GM21423 (cell line): ENCODE measurements at regions not wholly inside any gene's neighbourhood (a gene's known extent, or its start where the extent isn't known, plus 50 kb on each side); places are given as distances from the start of the nearest gene placed in this dataset.
"Not testable (repeated sequence)": the region's sequence is repeated elsewhere in the genome, so short reads cannot be mapped to it uniquely, and the experiment has no call there.

ENCODE experiments used
- ATAC-seq: cut with Tn5 transposase; IDR thresholded peaks from one replicate; pipeline ENCODE4 v1.9.1; 2021; ENCODE audit warnings: mild to moderate bottlenecking, moderate library complexity; ENCODE audit not compliant: unreplicated experiment

DNA sequence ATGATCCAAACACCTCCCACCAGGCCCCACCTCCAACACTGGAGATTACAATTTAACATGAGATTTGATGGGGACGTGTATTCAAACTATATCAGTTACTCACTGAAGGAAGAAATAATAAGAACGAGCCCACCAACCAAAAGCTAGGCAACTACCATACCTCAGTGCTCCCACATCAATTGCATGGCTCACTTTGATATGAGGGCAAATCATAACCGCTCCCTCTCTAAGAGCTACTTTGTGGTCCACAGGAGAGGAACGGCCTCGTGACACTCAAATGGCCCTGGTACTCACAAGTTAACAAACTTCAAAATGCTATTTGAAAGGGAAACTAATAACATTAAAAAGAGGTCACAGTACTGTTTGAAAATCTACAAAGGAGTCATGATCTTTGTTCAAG is 170.7 kb upstream of the SLC7A11 start:
- no peak for ATAC-seq

DNA sequence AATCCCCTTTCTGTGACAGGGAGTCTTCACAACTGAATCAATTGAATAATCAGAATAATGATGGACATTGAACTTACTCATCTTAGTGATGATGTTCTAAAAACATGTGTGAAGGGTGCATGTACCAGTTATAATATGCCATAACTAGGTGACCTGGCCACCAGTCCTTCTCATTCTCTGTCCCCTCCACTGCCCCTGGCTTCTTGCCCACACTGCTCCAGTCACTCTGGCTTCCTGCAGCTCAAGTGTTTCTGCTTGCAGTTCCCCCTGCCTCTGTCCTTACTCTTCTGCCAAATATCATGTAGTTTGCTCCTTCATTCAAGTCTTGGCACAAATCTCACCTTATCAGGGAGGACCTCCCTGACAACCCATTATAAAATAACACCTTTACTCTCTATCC is 168.1 kb upstream of the SLC7A11 start:
- ATAC-seq = no peak

DNA sequence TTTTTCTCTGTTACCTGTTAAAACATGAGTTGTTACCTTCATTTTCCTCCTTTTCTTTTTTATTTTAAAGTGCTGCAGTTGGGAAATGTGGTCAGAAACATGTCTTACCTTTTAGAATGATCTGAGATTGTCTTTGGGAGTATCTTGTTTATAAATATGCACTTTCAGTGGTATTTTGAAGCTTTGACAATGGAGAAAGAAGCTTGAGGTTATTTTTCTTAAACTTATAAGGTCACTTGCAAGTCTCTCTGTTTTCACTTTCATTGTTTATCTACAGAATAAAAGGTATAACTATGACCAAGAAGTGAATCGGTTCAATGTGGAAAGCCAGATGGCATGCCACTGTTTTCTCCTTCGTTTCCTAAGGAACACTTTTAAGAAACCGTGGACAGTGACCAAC is 167.5 kb upstream of the SLC7A11 start:
- no peak for ATAC-seq

DNA sequence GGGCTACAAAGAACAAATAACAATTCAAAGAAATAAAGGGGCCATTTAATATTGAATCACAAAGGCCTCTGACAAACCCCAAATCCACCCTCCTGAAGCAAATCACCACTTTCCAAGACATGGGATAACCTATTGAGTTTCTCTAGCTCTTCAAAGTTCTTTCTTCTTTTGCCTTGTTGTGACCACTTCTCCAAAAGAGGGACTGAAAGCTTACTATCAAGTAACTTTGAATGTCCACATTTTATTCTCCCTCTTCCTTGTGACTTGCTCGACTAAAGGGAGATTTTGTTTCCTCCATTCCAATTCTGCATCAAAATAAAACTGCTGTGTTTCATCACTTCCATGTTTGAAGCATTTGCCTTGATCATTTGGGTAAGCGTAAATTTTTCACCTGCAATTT is 166.6 kb upstream of the SLC7A11 start:
- no peak for ATAC-seq

DNA sequence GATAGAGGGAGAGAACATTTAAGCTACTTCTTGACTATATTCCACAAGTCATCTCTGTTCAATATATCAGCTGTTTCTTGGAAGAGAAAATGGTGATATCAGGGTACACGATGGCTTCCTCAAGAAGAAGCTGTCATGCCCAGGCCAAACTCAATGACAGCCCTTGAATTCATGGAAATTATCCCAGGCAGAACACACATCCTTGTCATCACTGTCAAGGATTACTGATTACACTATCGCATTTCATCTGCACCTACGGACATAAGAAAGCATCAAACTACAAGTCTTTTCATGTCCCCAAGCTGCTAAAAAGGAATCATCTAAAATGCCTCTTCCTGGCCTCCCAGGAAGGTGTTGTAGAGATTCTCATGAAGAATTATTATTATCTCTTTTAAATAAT is 165.2 kb upstream of the SLC7A11 start:
- no peak for ATAC-seq

DNA sequence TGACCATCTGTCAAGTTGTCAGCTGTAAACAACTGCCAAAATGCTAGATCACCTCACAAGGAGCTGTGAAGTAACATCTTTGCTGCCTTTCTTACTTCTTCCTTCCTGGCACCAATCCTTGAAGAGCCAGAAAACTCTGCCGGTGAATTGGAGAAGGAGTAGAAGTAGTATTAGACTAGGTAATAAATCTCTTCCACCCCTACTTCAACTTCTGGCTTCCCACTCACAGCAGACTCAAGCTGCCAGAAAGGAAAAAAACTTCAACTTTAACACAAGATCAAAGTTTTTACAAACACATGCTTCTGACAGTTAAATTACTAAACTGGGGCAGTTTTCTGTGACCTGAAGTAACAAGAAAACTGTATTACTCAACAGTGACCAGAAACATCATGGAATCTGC is 164.7 kb upstream of the SLC7A11 start:
- no peak for ATAC-seq

DNA sequence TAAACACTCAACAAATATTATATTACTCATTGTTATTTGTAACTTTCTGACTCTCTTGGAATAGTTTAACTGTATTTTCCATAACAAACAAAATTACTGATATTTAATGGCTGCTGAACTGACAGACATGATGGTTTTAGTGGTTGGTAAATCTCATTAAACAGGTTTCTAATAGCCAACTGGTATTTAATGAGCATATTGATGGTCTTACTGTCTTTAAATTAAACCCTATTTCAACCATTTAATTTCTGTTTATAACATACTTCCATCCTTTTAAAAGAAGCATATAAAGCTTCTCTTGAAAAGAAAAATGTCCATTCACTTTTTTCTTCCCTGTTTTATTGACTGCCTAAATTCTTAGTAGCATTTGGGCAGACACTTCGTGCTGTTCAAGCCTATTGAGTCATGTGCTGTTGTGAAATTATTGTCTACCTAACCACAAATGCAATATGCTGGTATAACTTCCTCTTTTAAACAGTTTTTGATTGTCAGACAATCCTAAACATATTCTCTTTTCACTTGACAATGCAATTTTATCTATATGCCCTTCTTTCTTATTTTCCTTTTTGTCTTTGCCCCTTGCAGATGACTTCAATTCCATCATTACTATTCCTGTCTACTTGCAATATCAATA is 163.9 kb upstream of the SLC7A11 start:
- ATAC-seq = peak; percentile 77

DNA sequence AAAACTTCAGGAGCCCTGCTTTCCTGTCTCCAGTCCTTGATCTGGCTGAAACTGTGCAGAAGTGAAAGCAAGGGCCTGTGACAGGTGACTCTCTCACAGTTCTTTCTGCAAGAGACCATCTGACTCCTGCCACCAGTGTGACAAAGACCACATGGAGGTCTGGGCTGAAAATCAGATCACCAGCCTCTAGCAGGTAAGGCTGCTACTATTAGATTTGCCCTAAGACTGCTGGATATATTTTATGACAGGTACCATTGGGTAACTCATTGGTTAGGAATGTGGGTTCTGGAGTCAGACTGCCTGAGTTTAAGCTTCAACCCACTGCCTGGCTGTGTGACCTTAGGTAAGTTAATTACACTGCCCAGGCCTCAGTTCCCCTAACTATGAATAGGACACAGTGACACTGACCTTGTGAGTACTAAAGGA is 163.3 kb upstream of the SLC7A11 start:
- peak; percentile 80 for ATAC-seq

DNA sequence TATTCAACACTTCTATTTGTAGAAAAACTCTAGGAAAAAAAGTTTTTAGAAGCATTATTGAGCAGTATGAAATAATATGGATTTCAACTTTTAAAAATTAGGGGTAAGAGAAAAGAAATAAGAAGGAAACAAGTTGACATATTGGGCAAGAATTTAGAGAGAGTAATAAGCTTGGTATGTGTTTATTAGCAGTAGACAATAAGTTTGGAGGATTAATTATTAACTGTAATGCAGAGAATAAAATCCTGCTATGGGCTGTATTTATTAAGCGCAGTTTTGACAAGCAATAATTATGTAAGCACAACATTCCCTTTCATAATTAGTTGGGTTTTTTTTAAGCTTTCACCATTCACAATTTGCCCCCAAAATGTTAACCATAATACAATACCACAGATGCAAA is 162.7 kb upstream of the SLC7A11 start:
- no peak for ATAC-seq

DNA sequence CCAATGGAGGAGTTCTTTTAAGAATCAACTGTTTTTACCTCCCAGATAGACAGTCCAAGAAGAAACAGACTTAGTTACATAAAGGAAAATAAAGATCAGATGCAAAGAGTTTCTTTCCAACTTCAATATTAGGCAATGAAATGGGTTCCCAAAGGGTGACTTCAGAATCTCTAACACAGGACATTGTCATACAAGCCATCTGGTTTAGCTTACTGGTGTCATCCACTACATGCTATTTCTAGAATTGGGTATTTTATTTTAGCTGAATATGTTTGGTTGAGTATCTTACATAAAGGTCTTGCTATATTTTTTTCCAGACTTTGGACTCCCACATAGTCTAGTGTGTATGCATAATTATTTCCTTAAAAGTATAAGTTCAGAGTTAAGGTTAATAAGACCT is 162.1 kb upstream of the SLC7A11 start:
- no peak for ATAC-seq

DNA sequence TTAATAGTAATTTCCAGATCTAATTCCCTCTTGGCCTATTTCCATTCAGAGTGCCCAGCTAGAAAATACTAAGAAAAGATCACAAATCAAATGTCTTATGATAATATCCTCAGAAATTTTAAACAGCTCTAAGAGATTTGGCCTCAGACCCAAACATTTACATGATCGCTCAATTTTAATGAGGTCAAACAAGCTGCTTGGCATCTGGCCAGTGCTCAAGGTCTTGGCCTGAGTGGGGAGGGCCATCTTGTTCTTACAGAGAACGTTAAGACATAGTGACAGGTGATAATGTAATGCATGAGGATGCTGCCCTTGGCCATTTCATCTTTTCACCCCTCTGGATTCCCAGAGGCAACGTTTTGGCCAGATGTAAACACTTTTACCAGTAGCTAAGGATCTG is 159.2 kb upstream of the SLC7A11 start:
- ATAC-seq = no peak

DNA sequence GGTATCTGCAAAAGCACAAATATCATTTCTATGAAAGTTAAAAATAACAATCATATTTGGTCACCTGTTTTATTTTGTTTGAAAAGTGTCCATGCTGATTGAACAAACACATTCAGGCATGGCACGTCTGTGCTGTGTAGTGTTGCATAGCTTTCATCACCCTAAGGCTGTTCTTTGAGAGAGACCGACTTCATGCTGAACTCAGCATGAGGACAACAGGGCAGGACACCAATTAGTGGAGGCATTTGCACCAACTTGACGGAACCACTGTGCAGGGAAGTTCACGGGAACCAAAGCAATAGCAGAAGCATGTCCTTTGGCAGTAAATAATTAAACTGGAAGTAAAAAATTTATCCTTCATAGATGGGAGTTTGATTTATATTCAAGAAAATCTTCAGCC is 158.4 kb upstream of the SLC7A11 start:
- ATAC-seq = no peak

DNA sequence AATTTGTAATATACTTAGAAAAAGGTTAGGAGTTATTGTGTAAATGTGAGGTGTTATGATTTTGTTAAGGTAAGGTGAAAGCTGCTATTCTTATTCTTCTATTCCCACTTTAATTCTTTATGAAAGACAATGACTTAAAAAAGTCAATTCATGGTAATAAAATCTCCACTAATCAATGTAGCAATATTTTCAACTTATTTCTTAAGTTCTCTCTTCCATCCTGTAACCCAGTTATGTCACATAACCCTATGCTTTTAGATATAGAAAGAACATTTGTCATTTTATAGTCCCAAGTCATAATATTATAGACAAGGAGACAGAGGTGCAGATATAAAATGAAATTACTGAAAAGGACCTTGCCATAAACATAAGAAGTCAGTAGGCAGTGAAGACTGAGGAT is 157.9 kb upstream of the SLC7A11 start:
- no peak for ATAC-seq

DNA sequence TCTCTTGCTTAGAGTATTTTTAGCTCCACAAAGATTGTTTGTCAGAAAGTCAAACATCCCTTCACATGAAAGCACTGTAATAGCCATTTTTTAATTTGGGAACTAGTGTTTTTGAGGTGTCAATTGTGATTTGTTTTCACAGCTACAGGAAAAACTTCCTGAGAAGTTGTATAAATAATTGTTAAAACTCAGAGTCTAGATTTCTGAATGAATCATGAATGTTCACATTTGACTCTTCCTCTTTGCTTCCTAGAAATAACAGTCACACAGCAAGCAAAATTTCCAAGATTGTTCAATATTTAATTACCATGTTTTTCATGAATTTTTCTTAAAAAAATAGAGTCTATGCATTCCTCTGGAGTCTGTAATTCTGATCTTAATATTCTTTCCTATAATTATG is 156.9 kb upstream of the SLC7A11 start:
- no peak for ATAC-seq

DNA sequence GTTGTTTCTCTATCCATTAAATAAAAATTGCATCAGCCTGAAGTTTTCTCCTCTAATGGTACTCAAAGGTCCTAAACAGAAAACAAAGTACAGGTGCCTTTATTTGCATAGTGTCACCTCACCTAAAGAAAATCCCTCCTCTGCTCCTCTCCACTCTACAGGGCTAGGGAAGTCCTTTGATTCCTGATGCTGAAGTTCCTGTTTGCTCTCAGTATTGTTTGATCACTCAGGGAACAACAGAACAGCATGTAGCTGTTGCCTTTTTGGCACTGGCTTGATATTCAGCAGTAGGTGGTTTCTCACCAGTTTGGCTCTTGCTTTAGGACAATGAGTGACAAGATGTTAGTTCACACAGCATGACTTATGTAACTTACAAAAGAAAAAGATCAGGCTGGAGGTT is 156.2 kb upstream of the SLC7A11 start:
- no peak for ATAC-seq

DNA sequence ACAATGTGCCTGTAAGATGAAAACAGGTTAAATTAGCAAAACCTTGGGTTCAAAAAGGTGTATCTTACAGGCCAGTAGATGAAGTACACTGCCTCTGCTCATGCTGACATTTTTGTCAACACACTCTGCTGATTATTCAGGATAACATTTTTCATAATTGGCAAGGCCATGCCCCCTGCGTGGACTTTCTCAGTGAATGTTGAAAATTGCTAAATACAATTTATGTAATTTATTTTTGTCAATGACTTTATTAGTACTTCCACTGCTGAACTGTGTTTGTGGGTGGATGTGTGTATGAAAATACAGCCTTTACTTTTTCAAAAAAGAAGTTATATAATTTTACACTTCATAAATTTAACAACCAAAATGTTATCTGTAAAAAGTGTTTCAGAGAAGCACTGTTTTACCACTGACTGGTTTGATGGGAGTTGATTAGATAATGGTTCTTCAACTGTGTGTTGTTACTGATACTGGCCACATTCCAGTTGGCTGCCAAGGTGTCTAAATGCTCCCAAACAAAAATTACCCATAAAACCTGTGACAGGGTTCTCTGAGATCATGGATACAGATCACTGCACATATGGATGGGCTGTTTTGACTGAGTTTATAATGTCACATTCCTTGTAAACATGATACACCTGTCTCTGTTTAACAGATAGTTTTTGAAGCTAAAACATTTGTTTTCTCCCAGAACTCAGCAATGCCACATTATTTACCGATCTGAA is 151.9 kb upstream of the SLC7A11 start:
- ATAC-seq = no peak

DNA sequence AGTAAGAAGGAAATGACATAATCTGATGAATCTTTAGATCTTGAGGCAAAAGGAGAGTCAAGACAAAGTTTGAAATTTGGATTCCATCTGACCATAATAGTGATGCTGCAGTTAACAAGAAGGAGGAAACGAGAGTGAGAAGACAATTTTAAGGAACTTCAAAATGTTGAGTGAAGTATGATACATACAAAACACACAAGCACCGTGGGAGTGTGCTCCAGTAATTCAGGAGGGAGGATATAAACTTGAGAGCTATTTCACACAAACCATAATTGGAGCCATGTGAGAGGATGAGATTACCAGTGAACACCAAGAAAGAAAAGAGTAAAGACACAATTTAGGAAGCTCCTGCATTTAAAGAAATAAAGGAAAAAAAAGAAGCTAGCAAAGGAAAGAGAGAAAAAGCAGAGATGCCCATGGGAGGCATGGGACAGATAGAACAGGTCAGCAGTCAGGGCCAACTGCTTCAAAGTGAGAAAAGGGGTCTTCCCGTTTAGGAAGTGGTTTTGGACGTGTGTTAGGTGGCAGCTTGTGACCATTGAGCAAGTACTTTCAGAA is 150.7 kb upstream of the SLC7A11 start:
- peak; percentile 69 for ATAC-seq

DNA sequence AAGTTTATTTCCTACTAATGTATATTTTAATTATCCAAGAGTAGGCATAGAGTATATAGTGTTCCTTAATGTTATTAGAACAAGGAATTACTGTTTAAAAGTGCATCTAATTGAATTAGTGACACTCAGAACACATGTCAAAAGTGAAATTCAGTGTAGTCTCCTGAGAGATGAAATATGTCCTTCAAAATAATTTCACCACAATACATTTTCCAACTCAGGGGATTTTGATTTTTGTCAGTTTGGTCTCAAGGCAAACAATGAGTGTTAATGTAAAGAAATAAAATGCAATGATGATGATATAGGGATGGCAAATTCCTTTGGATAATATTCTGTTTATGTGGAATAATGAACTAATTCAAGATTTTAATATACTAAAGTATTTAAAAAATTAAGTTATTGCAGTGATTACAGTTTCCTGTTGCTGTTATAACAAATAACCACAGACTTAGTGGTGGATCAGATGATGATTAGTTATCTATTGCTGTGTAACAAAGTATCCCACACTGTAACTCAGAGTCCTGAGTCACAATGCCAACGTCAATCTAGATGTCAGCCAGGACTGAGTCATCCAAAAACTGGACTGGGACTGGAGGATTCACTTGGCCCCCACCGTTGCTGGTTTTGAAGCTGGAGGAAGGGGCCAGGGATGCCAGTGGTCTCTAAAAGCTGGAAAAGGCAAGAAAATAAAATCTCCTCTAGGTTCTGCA is 148.0 kb upstream of the SLC7A11 start:
- ATAC-seq = no peak

DNA sequence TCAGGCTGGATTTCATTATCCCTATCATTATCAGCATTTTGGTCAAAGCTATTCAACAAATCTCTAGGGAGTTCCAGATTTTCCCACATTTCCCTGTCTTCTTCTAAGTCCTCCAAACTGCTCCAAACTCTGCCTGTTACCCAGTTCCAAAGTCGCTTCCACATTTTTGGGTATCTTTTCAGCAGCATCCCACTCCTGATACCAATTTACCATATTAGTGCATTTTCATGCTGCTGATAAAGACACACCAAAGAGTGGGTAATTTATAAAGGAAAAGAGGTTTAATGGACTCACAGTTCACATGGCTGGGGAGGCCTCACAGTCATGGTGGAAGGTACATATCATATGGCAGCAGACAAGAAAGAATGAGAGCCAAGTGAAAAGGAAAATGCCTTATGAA is 132.8 kb upstream of the SLC7A11 start:
- ATAC-seq = no peak

DNA sequence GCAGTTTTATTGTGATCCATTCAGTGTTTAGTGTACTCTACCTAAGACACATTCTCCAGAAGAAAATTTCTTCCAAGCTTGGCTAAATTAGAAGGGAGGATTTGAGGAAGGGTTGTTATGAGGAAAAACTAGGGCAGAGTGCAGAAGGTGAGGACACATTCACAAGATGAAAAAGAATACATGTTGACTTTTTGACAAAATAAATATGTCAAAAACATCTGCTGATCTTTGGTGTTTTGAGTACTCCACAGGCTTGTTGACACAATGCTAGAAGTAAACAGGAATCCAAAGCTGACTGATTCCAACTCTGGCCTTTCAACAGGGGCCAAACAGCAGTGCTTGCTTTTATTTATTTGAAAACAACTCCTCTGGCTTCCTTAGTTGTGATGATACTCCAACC is 125.8 kb upstream of the SLC7A11 start:
- ATAC-seq = no peak

DNA sequence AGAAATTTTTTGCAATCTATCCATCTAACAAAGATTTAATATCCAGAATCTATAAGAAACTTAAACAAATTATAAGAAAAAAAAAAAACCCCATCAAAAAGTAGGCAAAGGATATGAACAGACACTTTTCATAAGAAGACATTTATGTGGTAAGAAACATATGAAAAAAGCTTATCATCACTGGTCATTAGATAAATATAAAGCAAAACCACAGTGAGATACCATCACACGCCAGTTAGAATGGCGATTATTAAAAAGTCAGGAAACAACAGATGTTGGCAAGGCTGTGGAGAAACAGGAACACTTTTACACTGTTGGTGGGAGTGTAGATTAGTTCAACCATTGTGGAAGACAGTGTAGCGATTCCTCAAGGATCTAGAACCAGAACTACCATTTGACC is 110.3 kb upstream of the SLC7A11 start:
- ATAC-seq = not testable (repeated sequence)

DNA sequence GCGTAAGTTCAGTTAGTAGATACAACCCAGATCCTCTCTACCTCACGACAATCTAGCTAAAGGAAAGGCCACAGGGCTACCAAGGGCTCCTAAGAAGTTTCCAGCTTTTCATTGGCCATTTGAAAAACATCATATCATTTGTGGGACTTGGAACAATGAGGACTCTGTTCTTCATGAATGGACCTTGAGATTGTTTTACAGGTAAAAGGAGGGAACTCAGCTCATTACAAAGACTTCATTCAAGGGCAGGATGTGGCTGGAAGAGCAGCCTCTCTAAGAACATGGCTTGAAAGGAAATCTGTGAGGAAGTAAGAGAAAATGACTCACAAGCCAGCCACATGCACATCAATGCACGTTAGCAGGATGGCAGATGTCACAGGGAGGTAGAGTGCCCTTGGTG is 105.9 kb upstream of the SLC7A11 start:
- ATAC-seq = peak; percentile 82
